ENCODE measurements at regions not wholly inside any gene's neighbourhood (a gene's known extent, or its start where the extent isn't known, plus 50 kb on each side); places are given as distances from the start of the nearest gene placed in this dataset.

DNA sequence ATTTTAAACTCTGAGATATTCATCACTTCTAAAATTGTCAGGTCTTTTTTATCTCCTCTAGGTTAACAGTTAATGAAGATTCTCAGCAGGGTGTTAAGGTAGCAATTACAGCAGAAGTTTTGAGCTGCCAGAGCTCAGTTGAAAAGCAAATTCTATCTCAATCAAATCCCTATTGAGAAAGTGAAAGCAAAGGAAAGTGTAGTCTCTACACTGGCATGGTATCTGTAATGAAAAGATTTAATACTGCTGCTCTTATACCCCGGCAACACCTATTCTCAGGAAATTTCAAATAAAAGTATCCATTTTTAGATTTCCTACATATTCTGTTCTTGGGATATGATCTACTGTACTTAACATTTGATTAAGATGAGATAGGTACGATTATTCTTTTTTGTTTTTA is 913.5 kb downstream of the MRPL39 start:
- POLR2A ChIA-PET: no interaction called here
- no peaks in the 10 kb centered on the region for H3K4me1 ChIP-seq (ENCODE audit: control insufficient read depth, insufficient read depth, low read length)
- H3K27ac ChIP-seq (ENCODE audit: extremely low read depth, low read depth, low read length): no peak overlapping the region
- no peaks in the 10 kb centered on the region for H3K9me3 ChIP-seq (ENCODE audit: control insufficient read depth, insufficient read depth, low read depth, low read length)
- no peaks in the 10 kb centered on the region for H3K36me3 ChIP-seq (ENCODE audit: control insufficient read depth in 2 of 2, insufficient read depth in 1 of 2, low read length in 2 of 2)
- no peak overlapping the region for H3K4me3 ChIP-seq (ENCODE audit: low read depth, low read length)
- TF ChIP-seq ZNF701 (tag by site-specific recombination; IDR thresholded peaks at IDR 0.05): no peak
- no peak for TF ChIP-seq WT1 (tag by site-specific recombination; IDR thresholded peaks at IDR 0.05)
- CTCF ChIA-PET: no interaction called here

DNA sequence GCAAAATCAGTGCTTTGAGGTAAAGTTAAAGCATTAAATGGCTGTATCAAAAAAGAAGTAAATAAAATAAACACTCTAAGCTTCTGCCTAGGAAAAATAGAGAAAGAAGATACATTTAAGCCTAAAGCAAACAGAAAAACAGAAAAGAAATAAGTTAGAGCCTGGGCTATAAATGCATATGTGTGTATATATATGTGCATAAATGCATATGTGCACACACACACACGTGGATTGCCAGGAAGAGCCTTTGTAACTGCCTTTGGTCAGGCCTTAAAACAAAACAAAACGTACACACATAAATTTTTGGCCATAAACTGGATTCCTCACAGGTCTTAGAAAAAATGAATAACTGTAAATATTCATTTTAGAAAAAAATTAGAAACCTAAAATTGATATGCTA is 925.8 kb downstream of the MRPL39 start:
- CTCF ChIA-PET: interaction anchor here (0.6 to 0.7 kb wide), 2 partner anchors 11 to 44 kb away, joined by 4 to 5 read pairs; no protein-coding TSS in a partner anchor
- TF ChIP-seq, protein P1, sequence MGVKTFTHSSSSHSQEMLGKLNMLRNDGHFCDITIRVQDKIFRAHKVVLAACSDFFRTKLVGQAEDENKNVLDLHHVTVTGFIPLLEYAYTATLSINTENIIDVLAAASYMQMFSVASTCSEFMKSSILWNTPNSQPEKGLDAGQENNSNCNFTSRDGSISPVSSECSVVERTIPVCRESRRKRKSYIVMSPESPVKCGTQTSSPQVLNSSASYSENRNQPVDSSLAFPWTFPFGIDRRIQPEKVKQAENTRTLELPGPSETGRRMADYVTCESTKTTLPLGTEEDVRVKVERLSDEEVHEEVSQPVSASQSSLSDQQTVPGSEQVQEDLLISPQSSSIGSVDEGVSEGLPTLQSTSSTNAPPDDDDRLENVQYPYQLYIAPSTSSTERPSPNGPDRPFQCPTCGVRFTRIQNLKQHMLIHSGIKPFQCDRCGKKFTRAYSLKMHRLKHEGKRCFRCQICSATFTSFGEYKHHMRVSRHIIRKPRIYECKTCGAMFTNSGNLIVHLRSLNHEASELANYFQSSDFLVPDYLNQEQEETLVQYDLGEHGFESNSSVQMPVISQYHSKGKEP (tag by site-specific recombination; IDR thresholded peaks at IDR 0.05): no peak
- TF ChIP-seq ZNF214 (tag by site-specific recombination; IDR thresholded peaks at IDR 0.05; ENCODE audit: borderline replicate concordance): no peak
- no peak for TF ChIP-seq ZNF223 (tag by site-specific recombination; IDR thresholded peaks at IDR 0.05)
- TF ChIP-seq ZNF658 (tag by site-specific recombination; IDR thresholded peaks at IDR 0.05): no peak
- no peak for TF ChIP-seq ZNF530 (tag by site-specific recombination; IDR thresholded peaks at IDR 0.05; ENCODE audit: low read depth)
- no peak for TF ChIP-seq ZIC2 (tag by site-specific recombination; IDR thresholded peaks at IDR 0.05)
- TF ChIP-seq HOXA7 (CRISPR knock-in tag; IDR thresholded peaks at IDR 0.05; ENCODE audit: borderline replicate concordance): no peak
- no peak for TF ChIP-seq ZNF548 (tag by site-specific recombination; IDR thresholded peaks at IDR 0.05)
- no peak for TF ChIP-seq ZNF48 (tag by site-specific recombination; IDR thresholded peaks at IDR 0.05)
- TF ChIP-seq, protein P2, sequence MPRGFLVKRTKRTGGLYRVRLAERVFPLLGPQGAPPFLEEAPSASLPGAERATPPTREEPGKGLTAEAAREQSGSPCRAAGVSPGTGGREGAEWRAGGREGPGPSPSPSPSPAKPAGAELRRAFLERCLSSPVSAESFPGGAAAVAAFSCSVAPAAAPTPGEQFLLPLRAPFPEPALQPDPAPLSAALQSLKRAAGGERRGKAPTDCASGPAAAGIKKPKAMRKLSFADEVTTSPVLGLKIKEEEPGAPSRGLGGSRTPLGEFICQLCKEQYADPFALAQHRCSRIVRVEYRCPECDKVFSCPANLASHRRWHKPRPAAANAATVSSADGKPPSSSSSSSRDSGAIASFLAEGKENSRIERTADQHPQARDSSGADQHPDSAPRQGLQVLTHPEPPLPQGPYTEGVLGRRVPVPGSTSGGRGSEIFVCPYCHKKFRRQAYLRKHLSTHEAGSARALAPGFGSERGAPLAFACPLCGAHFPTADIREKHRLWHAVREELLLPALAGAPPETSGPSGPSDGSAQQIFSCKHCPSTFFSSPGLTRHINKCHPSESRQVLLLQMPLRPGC (tag by site-specific recombination; IDR thresholded peaks at IDR 0.05): no peak
- no peak for TF ChIP-seq ZNF521 (tag by site-specific recombination; IDR thresholded peaks at IDR 0.05)
- no peak for TF ChIP-seq KLF9 (tag by site-specific recombination; IDR thresholded peaks at IDR 0.05; ENCODE audit: low read depth)
- TF ChIP-seq ZNF561 (tag by site-specific recombination; IDR thresholded peaks at IDR 0.05; ENCODE audit: borderline replicate concordance): no peak
- TF ChIP-seq ZBTB7A (tag by site-specific recombination; IDR thresholded peaks at IDR 0.05; ENCODE audit: low read depth): no peak
- TF ChIP-seq OVOL3 (tag by site-specific recombination; IDR thresholded peaks at IDR 0.05): no peak
- TF ChIP-seq ZNF843 (tag by site-specific recombination; IDR thresholded peaks at IDR 0.05): no peak
- TF ChIP-seq BCL11B (tag by site-specific recombination; IDR thresholded peaks at IDR 0.05; ENCODE audit: low read depth): no peak
- TF ChIP-seq ZNF266 (tag by site-specific recombination; IDR thresholded peaks at IDR 0.05; ENCODE audit: low read depth): no peak
- TF ChIP-seq, protein P3, sequence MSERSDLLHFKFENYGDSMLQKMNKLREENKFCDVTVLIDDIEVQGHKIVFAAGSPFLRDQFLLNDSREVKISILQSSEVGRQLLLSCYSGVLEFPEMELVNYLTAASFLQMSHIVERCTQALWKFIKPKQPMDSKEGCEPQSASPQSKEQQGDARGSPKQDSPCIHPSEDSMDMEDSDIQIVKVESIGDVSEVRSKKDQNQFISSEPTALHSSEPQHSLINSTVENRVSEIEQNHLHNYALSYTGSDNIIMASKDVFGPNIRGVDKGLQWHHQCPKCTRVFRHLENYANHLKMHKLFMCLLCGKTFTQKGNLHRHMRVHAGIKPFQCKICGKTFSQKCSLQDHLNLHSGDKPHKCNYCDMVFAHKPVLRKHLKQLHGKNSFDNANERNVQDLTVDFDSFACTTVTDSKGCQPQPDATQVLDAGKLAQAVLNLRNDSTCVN (tag by site-specific recombination; optimal IDR thresholded peaks at IDR 0.05): no peak
- no peak for TF ChIP-seq ZNF660 (tag by site-specific recombination; IDR thresholded peaks at IDR 0.05)
- no peaks in the 10 kb centered on the region for H3K9me3 ChIP-seq (ENCODE audit: control insufficient read depth, insufficient read depth, low read depth, low read length)

More for the DNA sequence above, 925.8 kb downstream of the MRPL39 start:
- H3K4me1 ChIP-seq (ENCODE audit: control insufficient read depth, insufficient read depth, low read length): no peaks in the 10 kb centered on the region
- no peaks in the 10 kb centered on the region for H3K36me3 ChIP-seq (ENCODE audit: control insufficient read depth in 2 of 2, insufficient read depth in 1 of 2, low read length in 2 of 2)
- H3K27ac ChIP-seq (ENCODE audit: extremely low read depth, low read depth, low read length): no peak overlapping the region
- H3K4me3 ChIP-seq (ENCODE audit: low read depth, low read length): no peak overlapping the region
- POLR2A ChIA-PET: no interaction called here

Data from HEK293 (cell line).